ENCODE measurements at regions not wholly inside any gene's neighbourhood (a gene's known extent, or its start where the extent isn't known, plus 50 kb on each side); places are given as distances from the start of the nearest gene placed in this dataset.
"Not testable (repeated sequence)": the region's sequence is repeated elsewhere in the genome, so short reads cannot be mapped to it uniquely, and the experiment has no call there.

DNA sequence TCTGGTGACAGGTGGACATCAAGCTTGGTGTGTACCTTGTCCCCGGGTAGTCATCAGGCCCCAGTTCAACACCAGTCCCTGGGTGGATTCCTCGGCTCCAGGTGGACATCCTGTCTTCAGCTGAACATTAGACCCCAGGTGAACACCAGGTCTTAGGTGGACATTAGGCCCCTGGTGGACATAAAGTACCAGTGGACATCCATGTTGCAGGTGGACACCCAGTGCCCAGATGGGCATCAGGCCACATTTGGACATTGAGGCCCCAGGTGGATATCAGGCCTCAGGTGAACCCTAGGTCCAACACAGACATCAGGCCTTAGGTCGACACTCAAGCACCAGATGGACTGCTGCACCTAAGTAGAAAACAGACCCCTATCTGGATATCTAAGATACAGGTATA lies 195.6 kb downstream of the POTEG start:
- H3K36me3 ChIP-seq (ENCODE audit: insufficient read depth, insufficient read length, low read length); H3K4me1 ChIP-seq (ENCODE audit: insufficient read depth, insufficient read length); H3K27me3 ChIP-seq (ENCODE audit: insufficient read depth, insufficient read length); H3K9ac ChIP-seq (ENCODE audit: insufficient read length, low read depth); DNase-seq (ENCODE audit: low read depth, low spot score); H3K9me3 ChIP-seq (ENCODE audit: insufficient read depth, low read length); H3K4me3 ChIP-seq (ENCODE audit: insufficient read length, low read depth): not testable (repeated sequence)

GRCh38 chr14:19239981-19240380 lies 194.2 kb downstream of the POTEG start:
- not testable (repeated sequence) for DNase-seq (ENCODE audit: low read depth, low spot score); H3K9me3 ChIP-seq (ENCODE audit: insufficient read depth, low read length); H3K27me3 ChIP-seq (ENCODE audit: insufficient read depth, insufficient read length); H3K4me1 ChIP-seq (ENCODE audit: insufficient read depth, insufficient read length); H3K4me3 ChIP-seq (ENCODE audit: insufficient read length, low read depth); H3K36me3 ChIP-seq (ENCODE audit: insufficient read depth, insufficient read length, low read length); H3K9ac ChIP-seq (ENCODE audit: insufficient read length, low read depth)

- H3K9ac ChIP-seq (ENCODE audit: insufficient read length, low read depth); DNase-seq (ENCODE audit: low read depth, low spot score); H3K36me3 ChIP-seq (ENCODE audit: insufficient read depth, insufficient read length, low read length); H3K9me3 ChIP-seq (ENCODE audit: insufficient read depth, low read length); H3K4me3 ChIP-seq (ENCODE audit: insufficient read length, low read depth); H3K27me3 ChIP-seq (ENCODE audit: insufficient read depth, insufficient read length); H3K4me1 ChIP-seq (ENCODE audit: insufficient read depth, insufficient read length): not testable (repeated sequence)
These were observed 193.8 kb downstream of the POTEG start for GRCh38 chr14:19240387-19240786.

GRCh38 chr14:19241451-19241850 lies 192.7 kb downstream of the POTEG start:
- not testable (repeated sequence) for H3K36me3 ChIP-seq (ENCODE audit: insufficient read depth, insufficient read length, low read length); H3K4me3 ChIP-seq (ENCODE audit: insufficient read length, low read depth); H3K9me3 ChIP-seq (ENCODE audit: insufficient read depth, low read length); H3K27me3 ChIP-seq (ENCODE audit: insufficient read depth, insufficient read length); H3K4me1 ChIP-seq (ENCODE audit: insufficient read depth, insufficient read length); DNase-seq (ENCODE audit: low read depth, low spot score); H3K9ac ChIP-seq (ENCODE audit: insufficient read length, low read depth)

- not testable (repeated sequence) for H3K9me3 ChIP-seq (ENCODE audit: insufficient read depth, low read length); DNase-seq (ENCODE audit: low read depth, low spot score); H3K4me3 ChIP-seq (ENCODE audit: insufficient read length, low read depth); H3K4me1 ChIP-seq (ENCODE audit: insufficient read depth, insufficient read length); H3K27me3 ChIP-seq (ENCODE audit: insufficient read depth, insufficient read length); H3K9ac ChIP-seq (ENCODE audit: insufficient read length, low read depth); H3K36me3 ChIP-seq (ENCODE audit: insufficient read depth, insufficient read length, low read length)
These were observed 191.6 kb downstream of the POTEG start for GRCh38 chr14:19242529-19242928.

GRCh38 chr14:19266908-19267307 lies 167.2 kb downstream of the POTEG start:
- H3K27me3 ChIP-seq (ENCODE audit: insufficient read depth, insufficient read length); DNase-seq (ENCODE audit: low read depth, low spot score); H3K36me3 ChIP-seq (ENCODE audit: insufficient read depth, insufficient read length, low read length); H3K4me1 ChIP-seq (ENCODE audit: insufficient read depth, insufficient read length); H3K9ac ChIP-seq (ENCODE audit: insufficient read length, low read depth); H3K4me3 ChIP-seq (ENCODE audit: insufficient read length, low read depth); H3K9me3 ChIP-seq (ENCODE audit: insufficient read depth, low read length): not testable (repeated sequence)

DNA sequence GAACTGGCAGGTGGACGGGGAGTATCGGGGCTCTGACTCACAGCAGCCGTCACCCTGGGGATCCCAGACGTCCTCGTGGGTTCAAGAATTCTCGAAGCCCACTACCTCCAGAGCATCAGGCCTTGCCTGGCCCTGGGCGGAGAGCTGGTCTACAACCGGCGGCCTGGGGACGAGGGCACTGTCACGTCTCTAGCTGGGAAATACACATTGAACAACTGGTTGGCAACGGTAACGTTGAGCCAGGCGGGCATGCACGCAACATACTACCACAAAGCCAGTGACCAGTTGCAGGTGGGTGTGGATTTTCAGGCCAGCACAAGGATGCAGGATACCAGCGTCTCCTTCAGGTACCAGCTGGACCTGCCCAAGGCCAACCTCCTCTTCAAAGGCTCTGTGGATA lies 166.5 kb downstream of the POTEG start:
- H3K4me1 ChIP-seq (ENCODE audit: insufficient read depth, insufficient read length); H3K4me3 ChIP-seq (ENCODE audit: insufficient read length, low read depth); H3K27me3 ChIP-seq (ENCODE audit: insufficient read depth, insufficient read length); H3K9me3 ChIP-seq (ENCODE audit: insufficient read depth, low read length); DNase-seq (ENCODE audit: low read depth, low spot score); H3K9ac ChIP-seq (ENCODE audit: insufficient read length, low read depth); H3K36me3 ChIP-seq (ENCODE audit: insufficient read depth, insufficient read length, low read length): not testable (repeated sequence)

DNA sequence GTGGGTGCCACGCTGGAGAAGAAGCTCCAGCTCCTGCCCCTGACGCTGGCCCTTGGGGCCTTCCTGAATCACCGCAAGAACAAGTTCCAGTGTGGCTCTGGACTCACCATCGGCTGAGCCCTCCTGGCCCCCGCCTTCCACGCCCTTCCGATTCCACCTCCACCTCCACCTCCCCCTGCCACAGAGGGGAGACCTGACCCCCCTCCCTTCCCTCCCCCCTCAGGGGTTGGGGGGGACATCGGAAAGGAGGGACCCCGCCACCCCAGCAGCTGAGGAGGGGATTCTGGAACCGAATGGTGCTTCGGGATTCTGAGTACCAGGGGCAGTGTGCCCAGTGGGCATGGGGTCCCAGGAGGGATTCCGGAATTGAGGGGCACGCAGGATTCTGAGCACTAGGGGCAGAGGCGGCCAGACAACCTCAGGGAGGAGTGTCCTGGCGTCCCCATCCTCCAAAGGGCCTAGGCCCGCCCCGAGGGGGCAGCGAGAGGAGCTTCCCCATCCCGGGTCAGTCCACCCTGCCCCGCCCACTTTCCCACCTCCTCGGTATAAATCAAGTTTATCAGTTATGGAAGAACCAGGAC lies 166.0 kb downstream of the POTEG start:
- H3K27me3 ChIP-seq (ENCODE audit: insufficient read depth, insufficient read length); H3K4me3 ChIP-seq (ENCODE audit: insufficient read length, low read depth); H3K9ac ChIP-seq (ENCODE audit: insufficient read length, low read depth); H3K9me3 ChIP-seq (ENCODE audit: insufficient read depth, low read length); H3K36me3 ChIP-seq (ENCODE audit: insufficient read depth, insufficient read length, low read length); DNase-seq (ENCODE audit: low read depth, low spot score); H3K4me1 ChIP-seq (ENCODE audit: insufficient read depth, insufficient read length): not testable (repeated sequence)

GRCh38 chr14:19272235-19272634 lies 161.9 kb downstream of the POTEG start:
- not testable (repeated sequence) for H3K4me3 ChIP-seq (ENCODE audit: insufficient read length, low read depth); H3K9ac ChIP-seq (ENCODE audit: insufficient read length, low read depth); H3K27me3 ChIP-seq (ENCODE audit: insufficient read depth, insufficient read length); H3K4me1 ChIP-seq (ENCODE audit: insufficient read depth, insufficient read length); H3K9me3 ChIP-seq (ENCODE audit: insufficient read depth, low read length); H3K36me3 ChIP-seq (ENCODE audit: insufficient read depth, insufficient read length, low read length); DNase-seq (ENCODE audit: low read depth, low spot score)

DNA sequence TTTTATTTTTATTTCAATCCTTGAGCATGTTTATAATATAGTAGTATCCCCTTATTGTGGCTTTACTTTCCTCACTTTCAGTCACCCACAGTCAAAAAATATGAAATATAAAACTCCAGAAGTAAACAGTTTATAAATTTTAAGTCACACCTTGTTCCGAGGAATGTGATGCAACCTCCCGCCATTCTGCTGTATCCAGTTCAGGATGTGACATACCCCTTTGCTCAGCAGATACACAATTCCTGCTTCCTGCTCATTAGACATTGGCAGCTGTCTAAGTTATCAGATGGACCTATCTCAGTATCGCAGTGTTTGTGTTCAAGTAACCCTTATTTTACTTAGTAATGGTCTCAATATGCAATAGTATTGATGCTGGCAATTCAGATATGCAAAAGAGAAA lies 144.5 kb downstream of the POTEG start:
- H3K4me3 ChIP-seq (ENCODE audit: insufficient read length, low read depth); H3K9ac ChIP-seq (ENCODE audit: insufficient read length, low read depth); H3K9me3 ChIP-seq (ENCODE audit: insufficient read depth, low read length); H3K27me3 ChIP-seq (ENCODE audit: insufficient read depth, insufficient read length); DNase-seq (ENCODE audit: low read depth, low spot score); H3K36me3 ChIP-seq (ENCODE audit: insufficient read depth, insufficient read length, low read length); H3K4me1 ChIP-seq (ENCODE audit: insufficient read depth, insufficient read length): not testable (repeated sequence)

GRCh38 chr14:19300243-19300642 lies 133.9 kb downstream of the POTEG start:
- DNase-seq (ENCODE audit: low read depth, low spot score); H3K9ac ChIP-seq (ENCODE audit: insufficient read length, low read depth); H3K4me1 ChIP-seq (ENCODE audit: insufficient read depth, insufficient read length); H3K27me3 ChIP-seq (ENCODE audit: insufficient read depth, insufficient read length); H3K4me3 ChIP-seq (ENCODE audit: insufficient read length, low read depth); H3K9me3 ChIP-seq (ENCODE audit: insufficient read depth, low read length); H3K36me3 ChIP-seq (ENCODE audit: insufficient read depth, insufficient read length, low read length): not testable (repeated sequence)

DNA sequence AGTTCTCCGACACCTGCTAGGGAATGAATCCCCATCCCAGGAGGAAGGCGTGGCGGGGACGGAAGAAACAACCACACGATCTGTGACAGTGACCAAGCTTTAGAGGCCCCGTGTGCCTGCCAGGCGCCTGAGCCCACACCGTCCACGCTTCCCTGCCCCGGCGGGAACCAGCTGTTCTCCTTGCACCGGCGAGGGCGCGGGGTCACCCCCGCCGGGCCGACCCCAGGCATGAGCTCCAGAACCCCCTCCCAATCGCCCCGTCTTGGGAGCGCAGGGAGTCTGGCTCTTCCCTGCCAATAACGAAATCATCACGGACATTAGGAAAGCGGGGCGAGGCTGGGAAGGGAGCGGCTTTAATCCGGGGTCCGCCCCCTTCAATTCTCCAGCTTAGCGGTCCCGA lies 133.3 kb downstream of the POTEG start:
- not testable (repeated sequence) for H3K4me3 ChIP-seq (ENCODE audit: insufficient read length, low read depth); H3K36me3 ChIP-seq (ENCODE audit: insufficient read depth, insufficient read length, low read length); DNase-seq (ENCODE audit: low read depth, low spot score); H3K9me3 ChIP-seq (ENCODE audit: insufficient read depth, low read length); H3K4me1 ChIP-seq (ENCODE audit: insufficient read depth, insufficient read length); H3K9ac ChIP-seq (ENCODE audit: insufficient read length, low read depth); H3K27me3 ChIP-seq (ENCODE audit: insufficient read depth, insufficient read length)

DNA sequence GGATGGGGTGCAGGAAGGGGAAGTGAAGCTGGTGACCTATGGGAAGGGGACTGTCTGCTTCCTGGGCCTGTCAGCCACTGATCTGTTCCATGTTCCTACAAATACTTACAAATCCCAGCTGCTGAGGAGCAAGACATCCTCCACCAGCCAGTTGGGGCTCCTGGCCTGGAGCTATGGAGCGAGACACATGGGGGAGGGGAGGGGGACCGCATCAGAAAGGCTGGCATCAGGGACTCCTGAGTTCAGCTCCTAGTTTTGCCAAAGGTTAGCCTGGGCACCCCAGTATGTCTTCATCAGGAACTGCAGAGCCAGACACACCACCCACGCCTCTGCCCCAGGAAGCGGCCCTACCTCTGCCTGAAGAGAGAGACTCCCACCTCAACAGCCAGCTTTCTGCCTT lies 130.3 kb downstream of the POTEG start:
- not testable (repeated sequence) for H3K9me3 ChIP-seq (ENCODE audit: insufficient read depth, low read length); H3K4me1 ChIP-seq (ENCODE audit: insufficient read depth, insufficient read length); H3K9ac ChIP-seq (ENCODE audit: insufficient read length, low read depth); H3K36me3 ChIP-seq (ENCODE audit: insufficient read depth, insufficient read length, low read length); H3K27me3 ChIP-seq (ENCODE audit: insufficient read depth, insufficient read length); DNase-seq (ENCODE audit: low read depth, low spot score); H3K4me3 ChIP-seq (ENCODE audit: insufficient read length, low read depth)
